ENCODE measurements at regions not wholly inside any gene's neighbourhood (a gene's known extent, or its start where the extent isn't known, plus 50 kb on each side); places are given as distances from the start of the nearest gene placed in this dataset.
"Not testable (repeated sequence)": the region's sequence is repeated elsewhere in the genome, so short reads cannot be mapped to it uniquely, and the experiment has no call there.

- no peak for DNase-seq
These were observed 114.1 kb downstream of the GXYLT1 start for GRCh38 chr12:42030588-42030987.

GRCh38 chr12:42027546-42027945 lies 117.1 kb downstream of the GXYLT1 start:
- no peak for DNase-seq

GRCh38 chr12:42024495-42024830 lies 120.2 kb downstream of the GXYLT1 start:
- DNase-seq, result no peak

- peak; percentile 79 for DNase-seq
These were observed 120.8 kb downstream of the GXYLT1 start for GRCh38 chr12:42023733-42024494.

- not testable (repeated sequence) for DNase-seq
These were observed 122.7 kb downstream of the GXYLT1 start for GRCh38 chr12:42021937-42022336.

- no peak for DNase-seq
These were observed 123.2 kb downstream of the GXYLT1 start for GRCh38 chr12:42021469-42021868.

- DNase-seq, result no peak
These were observed 124.4 kb downstream of the GXYLT1 start for GRCh38 chr12:42020226-42020625.

GRCh38 chr12:42019746-42020145 lies 124.9 kb downstream of the GXYLT1 start:
- DNase-seq, result no peak

GRCh38 chr12:42017051-42017450 lies 127.6 kb downstream of the GXYLT1 start:
- no peak for DNase-seq

- DNase-seq, result no peak
These were observed 129.6 kb downstream of the GXYLT1 start for GRCh38 chr12:42015051-42015461.

- not testable (repeated sequence) for DNase-seq
These were observed 132.2 kb downstream of the GXYLT1 start for GRCh38 chr12:42012501-42012900.

GRCh38 chr12:42010715-42011114 lies 134.0 kb downstream of the GXYLT1 start:
- DNase-seq, result no peak

GRCh38 chr12:42010257-42010656 lies 134.4 kb downstream of the GXYLT1 start:
- no peak for DNase-seq

- no peak for DNase-seq
These were observed 135.7 kb downstream of the GXYLT1 start for GRCh38 chr12:42008996-42009395.

- DNase-seq, result no peak
These were observed 141.6 kb downstream of the GXYLT1 start for GRCh38 chr12:42003031-42003430.

- DNase-seq, result no peak
These were observed 142.1 kb downstream of the GXYLT1 start for GRCh38 chr12:42002563-42002962.

- no peak for DNase-seq
These were observed 146.2 kb downstream of the GXYLT1 start for GRCh38 chr12:41998436-41998835.

GRCh38 chr12:41993283-41993682 lies 151.4 kb downstream of the GXYLT1 start:
- DNase-seq, result no peak

- no peak for DNase-seq
These were observed 151.9 kb downstream of the GXYLT1 start for GRCh38 chr12:41992692-41993215.

- no peak for DNase-seq
These were observed 152.7 kb downstream of the GXYLT1 start for GRCh38 chr12:41992022-41992421.

- no peak for DNase-seq
These were observed 156.0 kb downstream of the GXYLT1 start for GRCh38 chr12:41988715-41989114.

- DNase-seq, result not testable (repeated sequence)
These were observed 158.2 kb downstream of the GXYLT1 start for GRCh38 chr12:41986513-41986912.

- no peak for DNase-seq
These were observed 160.8 kb downstream of the GXYLT1 start for GRCh38 chr12:41983856-41984255.

- no peak for DNase-seq
These were observed 161.3 kb downstream of the GXYLT1 start for GRCh38 chr12:41983394-41983793.

- DNase-seq, result no peak
These were observed 162.9 kb downstream of the GXYLT1 start for GRCh38 chr12:41981758-41982157.
